ENCODE measurements at regions not wholly inside any gene's neighbourhood (a gene's known extent, or its start where the extent isn't known, plus 50 kb on each side); places are given as distances from the start of the nearest gene placed in this dataset.

DNA sequence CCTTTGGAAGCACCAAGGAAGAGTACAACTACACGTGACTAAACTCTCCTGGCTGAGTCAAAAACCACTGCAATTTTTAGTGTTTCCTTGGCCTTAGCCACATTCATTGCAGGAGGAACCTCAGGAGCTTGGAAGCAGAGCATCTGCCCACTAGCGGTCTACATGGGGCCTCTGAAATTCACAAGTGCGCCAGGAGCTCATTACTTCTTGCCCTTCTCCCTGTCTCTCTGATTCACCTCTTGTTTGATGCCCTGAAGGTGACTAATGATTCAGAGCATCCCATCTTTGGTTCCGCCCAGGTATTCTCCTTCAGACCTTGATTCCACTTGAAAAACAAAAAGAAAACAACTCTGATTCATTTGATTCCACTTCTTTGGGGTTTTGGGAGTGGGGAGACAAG is 201.1 kb upstream of the LPP start:
- H3K4me1 ChIP-seq, result peaks cover 11% of the 10 kb centered on the region
- H3K79me2 ChIP-seq, result no peaks in the 10 kb centered on the region
- no peaks in the 10 kb centered on the region for H3K9me3 ChIP-seq (ENCODE audit: control insufficient read depth, low read length)
- H3K27ac ChIP-seq, result no peak overlapping the region
- H3K36me3 ChIP-seq (ENCODE audit: control insufficient read depth, insufficient read depth, low read length), result no peaks in the 10 kb centered on the region
- no peak overlapping the region for H3K4me3 ChIP-seq (ENCODE audit: low read depth, low read length)
- H3K4me2 ChIP-seq (ENCODE audit: low read length), result no peak overlapping the region
- no peak overlapping the region for H2AFZ ChIP-seq
- no peaks in the 10 kb centered on the region for H3K27me3 ChIP-seq (ENCODE audit: control insufficient read depth, insufficient read depth, low read length)
- no peak overlapping the region for H3K9ac ChIP-seq
- TF ChIP-seq, protein P1, sequence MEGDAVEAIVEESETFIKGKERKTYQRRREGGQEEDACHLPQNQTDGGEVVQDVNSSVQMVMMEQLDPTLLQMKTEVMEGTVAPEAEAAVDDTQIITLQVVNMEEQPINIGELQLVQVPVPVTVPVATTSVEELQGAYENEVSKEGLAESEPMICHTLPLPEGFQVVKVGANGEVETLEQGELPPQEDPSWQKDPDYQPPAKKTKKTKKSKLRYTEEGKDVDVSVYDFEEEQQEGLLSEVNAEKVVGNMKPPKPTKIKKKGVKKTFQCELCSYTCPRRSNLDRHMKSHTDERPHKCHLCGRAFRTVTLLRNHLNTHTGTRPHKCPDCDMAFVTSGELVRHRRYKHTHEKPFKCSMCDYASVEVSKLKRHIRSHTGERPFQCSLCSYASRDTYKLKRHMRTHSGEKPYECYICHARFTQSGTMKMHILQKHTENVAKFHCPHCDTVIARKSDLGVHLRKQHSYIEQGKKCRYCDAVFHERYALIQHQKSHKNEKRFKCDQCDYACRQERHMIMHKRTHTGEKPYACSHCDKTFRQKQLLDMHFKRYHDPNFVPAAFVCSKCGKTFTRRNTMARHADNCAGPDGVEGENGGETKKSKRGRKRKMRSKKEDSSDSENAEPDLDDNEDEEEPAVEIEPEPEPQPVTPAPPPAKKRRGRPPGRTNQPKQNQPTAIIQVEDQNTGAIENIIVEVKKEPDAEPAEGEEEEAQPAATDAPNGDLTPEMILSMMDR (IDR thresholded peaks at IDR 0.05), result no peak

DNA sequence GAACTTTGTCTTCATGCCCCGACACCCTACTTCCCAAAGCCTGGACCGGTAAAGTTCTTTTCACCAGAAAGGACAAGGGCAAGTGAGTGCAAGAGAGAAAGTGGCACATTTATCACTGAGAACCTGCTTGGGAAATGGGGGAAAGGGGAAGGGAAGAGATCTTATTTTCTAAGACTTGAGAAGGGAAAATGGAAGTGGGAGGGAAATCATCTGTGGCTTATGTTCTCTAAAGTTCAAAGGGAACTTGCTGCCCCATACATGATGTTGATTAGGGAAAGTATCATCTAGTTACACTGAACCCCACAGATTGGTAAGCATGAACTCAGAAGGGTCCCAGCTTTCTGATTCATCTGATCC is 199.5 kb upstream of the LPP start:
- Histone ChIP-seq H3K4me1 (peaks cover 11% of the 10 kb centered on the region), H3K4me2 (ENCODE audit: low read length) (no peak overlapping the region), H3K9me3 (ENCODE audit: control insufficient read depth, low read length) (no peaks in the 10 kb centered on the region), H2AFZ (no peak overlapping the region), H3K79me2 (no peaks in the 10 kb centered on the region), H3K27ac (no peak overlapping the region), H3K4me3 (ENCODE audit: low read depth, low read length) (no peak overlapping the region), H3K9ac (no peak overlapping the region), H3K36me3 (ENCODE audit: control insufficient read depth, insufficient read depth, low read length) (no peaks in the 10 kb centered on the region), H3K27me3 (ENCODE audit: control insufficient read depth, insufficient read depth, low read length) (no peaks in the 10 kb centered on the region)
- TF ChIP-seq, protein P1 (IDR thresholded peaks at IDR 0.05), result no peak

DNA sequence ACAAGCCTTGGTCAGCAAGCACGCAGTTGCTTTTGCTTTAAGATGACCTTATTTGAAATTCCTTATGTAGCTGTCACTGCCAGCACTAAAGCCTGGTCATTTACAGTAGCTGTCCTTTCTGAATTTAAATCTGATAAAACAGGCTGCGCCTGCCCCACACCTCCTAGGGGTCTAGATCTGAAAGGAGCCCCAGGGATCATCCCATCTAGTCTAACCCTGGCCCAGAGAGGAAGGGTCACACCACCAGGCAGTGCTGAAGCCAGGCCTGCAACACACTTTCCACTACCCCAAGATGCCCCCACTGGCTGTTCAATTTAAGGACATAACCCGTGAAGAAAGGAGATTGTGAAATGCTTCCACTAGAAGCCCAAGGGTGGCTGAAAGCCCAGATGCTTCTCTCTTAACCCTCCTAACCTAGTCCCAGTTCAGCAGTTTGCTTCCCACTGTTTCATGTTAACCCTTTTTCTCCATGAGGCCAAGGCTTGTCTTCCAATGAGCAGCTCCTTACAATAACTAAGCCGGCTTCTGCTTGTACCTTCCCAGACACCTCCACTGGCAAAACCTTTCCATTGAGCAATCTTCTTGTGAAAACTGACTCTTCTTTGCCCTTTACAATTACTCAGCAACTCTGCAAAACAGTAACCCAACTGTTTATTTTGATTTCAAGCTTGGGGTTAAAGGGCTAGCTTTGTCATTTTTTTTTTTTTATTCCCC is 198.9 kb upstream of the LPP start:
- Histone ChIP-seq H3K4me2 (ENCODE audit: low read length) (no peak overlapping the region), H2AFZ (peak overlapping the region; percentile 27), H3K36me3 (ENCODE audit: control insufficient read depth, insufficient read depth, low read length) (no peaks in the 10 kb centered on the region), H3K27ac (peak overlapping the region; percentile 17), H3K27me3 (ENCODE audit: control insufficient read depth, insufficient read depth, low read length) (no peaks in the 10 kb centered on the region), H3K79me2 (no peaks in the 10 kb centered on the region), H3K9ac (no peak overlapping the region), H3K4me1 (peaks cover 11% of the 10 kb centered on the region), H3K4me3 (ENCODE audit: low read depth, low read length) (no peak overlapping the region), H3K9me3 (ENCODE audit: control insufficient read depth, low read length) (no peaks in the 10 kb centered on the region)
- TF ChIP-seq, protein P1 (IDR thresholded peaks at IDR 0.05), result no peak

DNA sequence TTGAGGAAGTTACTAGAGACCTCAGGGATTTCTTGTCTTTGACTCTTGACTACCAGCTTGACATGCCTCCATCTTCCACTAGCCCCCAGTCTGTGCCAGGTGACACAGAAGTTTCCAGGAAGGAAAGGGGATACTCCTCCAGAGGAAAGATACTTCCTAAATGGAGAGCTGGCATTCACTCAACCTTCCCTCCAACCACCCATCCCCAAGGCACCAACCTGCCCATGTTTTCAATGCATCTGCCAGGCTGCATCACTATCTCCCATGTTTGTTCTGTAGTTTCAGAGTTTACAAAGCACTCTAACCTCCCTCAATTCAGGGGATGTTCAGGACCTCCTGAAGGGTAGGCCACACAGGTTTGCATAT is 198.4 kb upstream of the LPP start:
- TF ChIP-seq, protein P1 (IDR thresholded peaks at IDR 0.05), result no peak
- Histone ChIP-seq H3K36me3 (ENCODE audit: control insufficient read depth, insufficient read depth, low read length) (no peaks in the 10 kb centered on the region), H3K9ac (no peak overlapping the region), H3K4me2 (ENCODE audit: low read length) (no peak overlapping the region), H2AFZ (no peak overlapping the region), H3K4me1 (peaks cover 8% of the 10 kb centered on the region), H3K27ac (no peak overlapping the region), H3K27me3 (ENCODE audit: control insufficient read depth, insufficient read depth, low read length) (no peaks in the 10 kb centered on the region), H3K4me3 (ENCODE audit: low read depth, low read length) (no peak overlapping the region), H3K79me2 (no peaks in the 10 kb centered on the region), H3K9me3 (ENCODE audit: control insufficient read depth, low read length) (no peaks in the 10 kb centered on the region)

DNA sequence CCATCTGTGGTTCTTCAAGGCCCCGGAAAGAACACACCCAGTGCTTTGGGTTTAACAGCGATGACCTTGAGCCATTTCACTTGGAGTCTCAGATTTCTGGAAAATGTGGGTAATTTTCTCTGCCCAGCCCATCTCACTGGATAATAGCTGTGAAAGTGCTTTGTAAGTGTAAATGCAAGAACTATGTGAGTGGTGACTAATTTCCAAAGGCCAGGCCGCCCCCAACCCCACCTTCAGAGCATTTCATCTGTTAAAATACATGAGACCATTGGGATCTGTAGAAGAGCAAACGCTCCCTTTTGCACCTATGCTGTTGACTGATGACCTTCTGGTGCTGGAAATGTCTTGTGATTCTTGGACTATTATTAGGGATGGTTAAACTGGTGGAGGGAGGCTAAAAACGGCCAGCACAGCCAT is 196.8 kb upstream of the LPP start:
- H3K4me3 ChIP-seq (ENCODE audit: low read depth, low read length), result no peak overlapping the region
- H3K27me3 ChIP-seq (ENCODE audit: control insufficient read depth, insufficient read depth, low read length), result no peaks in the 10 kb centered on the region
- no peak overlapping the region for H3K9ac ChIP-seq
- no peaks in the 10 kb centered on the region for H3K36me3 ChIP-seq (ENCODE audit: control insufficient read depth, insufficient read depth, low read length)
- no peak overlapping the region for H3K27ac ChIP-seq
- no peaks in the 10 kb centered on the region for H3K79me2 ChIP-seq
- TF ChIP-seq, protein P1 (IDR thresholded peaks at IDR 0.05), result no peak
- no peak overlapping the region for H3K4me2 ChIP-seq (ENCODE audit: low read length)
- H3K4me1 ChIP-seq, result peaks cover 5% of the 10 kb centered on the region
- no peaks in the 10 kb centered on the region for H3K9me3 ChIP-seq (ENCODE audit: control insufficient read depth, low read length)
- no peak overlapping the region for H2AFZ ChIP-seq
